ENCODE measurements at regions not wholly inside any gene's neighbourhood (a gene's known extent, or its start where the extent isn't known, plus 50 kb on each side); places are given as distances from the start of the nearest gene placed in this dataset.

- Mint-ChIP-seq H3K4me3 (no peak overlapping the region), H3K36me3 (ENCODE audit: low read depth) (no peaks in the 10 kb centered on the region), H3K9me3 (peaks cover 2% of the 10 kb centered on the region), H3K27me3 (peaks cover 21% of the 10 kb centered on the region), H3K27ac (no peak overlapping the region), H3K4me1 (ENCODE audit: low read depth) (no peaks in the 10 kb centered on the region)
- peaks cover 0 to 3% of the 10 kb centered on the region in 2 experiments for H3K9me3 ChIP-seq (ENCODE audit: control insufficient read depth in 1 of 2, insufficient read depth in 1 of 2, low read length in 2 of 2)
- no peaks in the 10 kb centered on the region for H3K4me1 ChIP-seq (ENCODE audit: insufficient read depth, low read length)
- TF ChIP-seq CTCF (IDR thresholded peaks at IDR 0.05): no peak
- H3K4me3 ChIP-seq (ENCODE audit: low read length): no peak overlapping the region
- ATAC-seq (ENCODE audit: poor library complexity) (no peak), DNase-seq (no peak)
- H3K27ac ChIP-seq (ENCODE audit: low read depth in 1 of 2, low read length in 2 of 2): no peak overlapping the region
- POLR2A ChIA-PET: no interaction called here
- no peaks in the 10 kb centered on the region for H3K36me3 ChIP-seq (ENCODE audit: insufficient read depth, low read length)
- peaks cover 0 to 5% of the 10 kb centered on the region in 2 experiments for H3K27me3 ChIP-seq (ENCODE audit: control insufficient read depth in 1 of 2, insufficient read depth in 2 of 2, low read length in 2 of 2)
- intact Hi-C loops (cut with DNase I, micrococcal nuclease): no loop called here
- CTCF ChIA-PET: no interaction called here
These were observed 156.9 kb upstream of the CES5A start for GRCh38 chr16:56032072-56032471.

GRCh38 chr16:56029026-56029425, 153.9 kb upstream of the CES5A start:
- ATAC-seq (ENCODE audit: poor library complexity) (no peak), DNase-seq (no peak)
- Mint-ChIP-seq H3K9me3 (no peaks in the 10 kb centered on the region), H3K27me3 (peaks cover 21% of the 10 kb centered on the region), H3K4me3 (no peak overlapping the region), H3K36me3 (ENCODE audit: low read depth) (no peaks in the 10 kb centered on the region), H3K27ac (no peak overlapping the region), H3K4me1 (ENCODE audit: low read depth) (no peaks in the 10 kb centered on the region)
- intact Hi-C loops (cut with DNase I, micrococcal nuclease): no loop called here
- TF ChIP-seq CTCF (IDR thresholded peaks at IDR 0.05): no peak
- no peak overlapping the region for H3K27ac ChIP-seq (ENCODE audit: low read depth in 1 of 2, low read length in 2 of 2)
- no peaks in the 10 kb centered on the region for H3K4me1 ChIP-seq (ENCODE audit: insufficient read depth, low read length)
- H3K9me3 ChIP-seq (ENCODE audit: control insufficient read depth in 1 of 2, insufficient read depth in 1 of 2, low read length in 2 of 2): no peaks in the 10 kb centered on the region
- no peaks in the 10 kb centered on the region for H3K36me3 ChIP-seq (ENCODE audit: insufficient read depth, low read length)
- ChIA-PET CTCF (no interaction called here), POLR2A (no interaction called here)
- H3K27me3 ChIP-seq (ENCODE audit: control insufficient read depth in 1 of 2, insufficient read depth in 2 of 2, low read length in 2 of 2): peaks cover 0 to 5% of the 10 kb centered on the region in 2 experiments
- no peak overlapping the region for H3K4me3 ChIP-seq (ENCODE audit: low read length)

- Histone ChIP-seq H3K4me3 (ENCODE audit: low read length) (no peak overlapping the region), H3K27ac (ENCODE audit: low read depth in 1 of 2, low read length in 2 of 2) (no peak overlapping the region), H3K9me3 (ENCODE audit: control insufficient read depth in 1 of 2, insufficient read depth in 1 of 2, low read length in 2 of 2) (no peaks in the 10 kb centered on the region), H3K36me3 (ENCODE audit: insufficient read depth, low read length) (no peaks in the 10 kb centered on the region), H3K27me3 (ENCODE audit: control insufficient read depth in 1 of 2, insufficient read depth in 2 of 2, low read length in 2 of 2) (no peaks in the 10 kb centered on the region), H3K4me1 (ENCODE audit: insufficient read depth, low read length) (no peaks in the 10 kb centered on the region)
- intact Hi-C loops (cut with DNase I, micrococcal nuclease): no loop called here
- Mint-ChIP-seq H3K4me3 (no peak overlapping the region), H3K27me3 (peaks cover 1% of the 10 kb centered on the region), H3K36me3 (ENCODE audit: low read depth) (no peaks in the 10 kb centered on the region), H3K9me3 (no peaks in the 10 kb centered on the region), H3K4me1 (ENCODE audit: low read depth) (no peaks in the 10 kb centered on the region), H3K27ac (no peak overlapping the region)
- no peak for TF ChIP-seq CTCF (IDR thresholded peaks at IDR 0.05)
- ChIA-PET CTCF (no interaction called here), POLR2A (no interaction called here)
- ATAC-seq (ENCODE audit: poor library complexity): no peak
- no peak for DNase-seq
These were observed 147.6 kb upstream of the CES5A start for GRCh38 chr16:56022818-56023217.

All from CD4-positive, alpha-beta T cell (primary cell).